GM23338 (cell line): ENCODE measurements at regions not wholly inside any gene's neighbourhood (a gene's known extent, or its start where the extent isn't known, plus 50 kb on each side); places are given as distances from the start of the nearest gene placed in this dataset.

ENCODE experiments used
- ATAC-seq: fragments of 200-7000 bp; cut with Tn5 transposase; 3 replicates; pipeline ENCODE4 v1.9.1; 2020
- DNase-seq: peaks from one replicate; pipeline ENCODE4 v3.0.0-alpha.2; 2015; ENCODE audit warnings: low spot score
- H2AFZ ChIP-seq: fragments of 200-600 bp; sonication (generic); 2 replicates; pipeline ENCODE4 v1.8.0; 2016; ENCODE audit warnings: antibody characterized with exemption, mild to moderate bottlenecking, moderate library complexity
- H3F3A ChIP-seq: fragments of 200-600 bp; sonication (generic); replicated peaks from 2 replicates; pipeline ENCODE4 v1.8.0; 2017; ENCODE audit warnings: antibody characterized with exemption, mixed run types, low read depth
- H3K27ac ChIP-seq: fragments of 200-600 bp; sonication (generic); 2 replicates; pipeline ENCODE4 v1.6.1; 2016; ENCODE audit warnings: low read depth
- H3K27me3 ChIP-seq: fragments of 200-600 bp; sonication (generic); 2 replicates; pipeline ENCODE4 v1.8.0; 2016; ENCODE audit warnings: mild to moderate bottlenecking, mixed run types, moderate library complexity; ENCODE audit not compliant: insufficient read depth
- H3K36me3 ChIP-seq: fragments of 200-600 bp; sonication (generic); 2 replicates; pipeline ENCODE4 v1.8.0; 2016; ENCODE audit warnings: mild to moderate bottlenecking; ENCODE audit not compliant: insufficient read depth
- H3K4me1 ChIP-seq: fragments of 200-600 bp; sonication (generic); 2 replicates; pipeline ENCODE4 v1.8.0; 2016; ENCODE audit warnings: mild to moderate bottlenecking, moderate library complexity; ENCODE audit not compliant: insufficient read depth
- H3K4me2 ChIP-seq: fragments of 200-600 bp; sonication (generic); 2 replicates; pipeline ENCODE4 v1.7.1; 2017; ENCODE audit warnings: mixed run types
- H3K4me3 ChIP-seq: fragments of 200-600 bp; sonication (generic); 2 replicates; pipeline ENCODE4 v1.6.1; 2016; ENCODE audit warnings: mixed run types
- H3K79me2 ChIP-seq: fragments of 200-600 bp; sonication (generic); replicated peaks from 2 replicates; pipeline ENCODE4 v1.8.0; 2017; ENCODE audit warnings: mild to moderate bottlenecking; ENCODE audit not compliant: insufficient read depth
- H3K9me2 ChIP-seq: fragments of 200-600 bp; sonication (generic); 2 replicates; pipeline ENCODE4 v1.8.0; 2017; ENCODE audit not compliant: insufficient read depth
- H4K20me1 ChIP-seq: fragments of 200-600 bp; sonication (generic); replicated peaks from 2 replicates; pipeline ENCODE4 v1.8.0; 2017; ENCODE audit warnings: mild to moderate bottlenecking; ENCODE audit not compliant: insufficient read depth
- H3K27ac Mint-ChIP-seq: 2 replicates; pipeline ENCODE4 v1.8.0; 2020; ENCODE audit warnings: inconsistent platforms, mild to moderate bottlenecking, moderate library complexity, mixed read lengths
- H3K27me3 Mint-ChIP-seq: 3 replicates; pipeline ENCODE4 v1.8.0; 2022; ENCODE audit warnings: low read depth, mild to moderate bottlenecking, moderate library complexity, mixed read lengths, inconsistent platforms; ENCODE audit not compliant: insufficient read depth, poor library complexity
- H3K36me3 Mint-ChIP-seq: 3 replicates; pipeline ENCODE4 v1.8.0; 2021; ENCODE audit warnings: low read depth, mild to moderate bottlenecking, inconsistent platforms, moderate library complexity, mixed read lengths
- H3K4me1 Mint-ChIP-seq: 3 replicates; pipeline ENCODE4 v1.8.0; 2020; ENCODE audit warnings: mild to moderate bottlenecking, inconsistent platforms, mixed read lengths
- H3K4me3 Mint-ChIP-seq: 3 replicates; pipeline ENCODE4 v1.8.0; 2021; ENCODE audit warnings: moderate library complexity, mild to moderate bottlenecking, inconsistent platforms, mixed read lengths
- H3K9me3 Mint-ChIP-seq: 3 replicates; pipeline ENCODE4 v1.8.0; 2020; ENCODE audit warnings: moderate library complexity, mild to moderate bottlenecking, inconsistent platforms, mixed read lengths
- CREB1 ChIP-seq: fragments of 250-450 bp; sonication (Bioruptor Pico); IDR thresholded peaks from 2 replicates; pipeline ENCODE4 v1.5.0; 2020; ENCODE audit warnings: low read depth, mild to moderate bottlenecking, moderate library complexity
- CTCF ChIP-seq, 2 experiments: fragments of 200-600 bp in 1 of 2; sonication (generic) in 1 of 2; conservative IDR thresholded peaks; 2 replicates each; pipeline versions ENCODE4 v1.5.1 to v1.6.1; 2016 to 2017; ENCODE audit warnings: antibody characterized with exemption in 2 of 2, low read depth in 2 of 2, mild to moderate bottlenecking in 2 of 2, moderate library complexity in 1 of 2
- ETS1 ChIP-seq: IDR thresholded peaks from 2 replicates; pipeline ENCODE4 v1.6.1; 2016; ENCODE audit warnings: antibody characterized with exemption
- EZH2 ChIP-seq: fragments of 200-600 bp; sonication (generic); IDR thresholded peaks from one replicate; pipeline ENCODE4 v1.8.0; 2017; ENCODE audit warnings: antibody characterized with exemption, mild to moderate bottlenecking, low read depth; ENCODE audit not compliant: unreplicated experiment
- EZH2phosphoT487 ChIP-seq: fragments of 200-600 bp; sonication (generic); IDR thresholded peaks from one replicate; pipeline ENCODE4 v1.8.1; 2018; ENCODE audit warnings: antibody characterized with exemption; ENCODE audit not compliant: unreplicated experiment
- JUNB ChIP-seq: IDR thresholded peaks from one replicate; pipeline ENCODE4 v1.6.1; 2016; ENCODE audit warnings: antibody characterized with exemption; ENCODE audit not compliant: unreplicated experiment
- NANOG ChIP-seq: IDR thresholded peaks from 2 replicates; pipeline ENCODE4 v1.6.1; 2016; ENCODE audit warnings: antibody characterized with exemption, borderline replicate concordance
- POLR2AphosphoS5 ChIP-seq: IDR thresholded peaks from 2 replicates; pipeline ENCODE4 v1.6.1; 2016; ENCODE audit warnings: antibody characterized with exemption, low read depth
- STAT1 ChIP-seq: IDR thresholded peaks from one replicate; pipeline ENCODE4 v1.6.1; 2016; ENCODE audit warnings: antibody characterized with exemption; ENCODE audit not compliant: unreplicated experiment
- ZNF114 ChIP-seq: fragments of 250-450 bp; sonication (Bioruptor Pico); IDR thresholded peaks from 2 replicates; pipeline ENCODE4 v1.5.0; 2020; ENCODE audit warnings: mild to moderate bottlenecking, moderate library complexity
- ZNF331 ChIP-seq: fragments of 250-450 bp; sonication (Bioruptor Pico); IDR thresholded peaks from 2 replicates; pipeline ENCODE4 v1.5.0; 2020; ENCODE audit warnings: low read depth, mild to moderate bottlenecking, moderate library complexity
- ZNF462 ChIP-seq: fragments of 250-450 bp; sonication (Bioruptor Pico); IDR thresholded peaks from 2 replicates; pipeline ENCODE4 v1.5.0; 2020; ENCODE audit warnings: mild to moderate bottlenecking, moderate library complexity
- TF ChIP-seq, protein P1 (sequence below): IDR thresholded peaks from one replicate; pipeline ENCODE4 v1.6.1; 2018; ENCODE audit warnings: antibody characterized with exemption; ENCODE audit not compliant: unreplicated experiment

DNA sequence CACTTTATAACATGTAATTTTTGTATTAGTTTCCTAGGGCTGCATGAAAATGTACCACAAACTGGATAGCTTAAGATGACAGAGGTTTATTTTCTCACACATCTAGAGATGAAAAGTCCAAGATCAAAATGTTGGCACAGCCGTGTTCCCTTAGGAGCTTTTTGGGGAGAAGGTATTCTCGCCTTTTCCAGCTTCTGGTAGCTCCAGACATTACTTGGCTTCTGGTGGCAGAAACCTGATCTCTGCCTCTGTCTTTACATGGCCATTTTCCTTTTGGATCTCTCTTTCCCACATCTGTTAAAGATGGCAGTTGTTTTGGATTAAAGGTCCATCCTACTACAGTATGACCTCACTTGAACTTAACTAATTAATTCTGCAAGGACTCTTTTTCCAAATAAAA is 885.7 kb upstream of the CDH8 start:
- Histone ChIP-seq H2AFZ (no peak overlapping the region), H3K27me3 (no peaks in the 10 kb centered on the region), H4K20me1 (no peaks in the 10 kb centered on the region), H3K9me2 (no peaks in the 10 kb centered on the region), H3F3A (no peaks in the 10 kb centered on the region), H3K36me3 (no peaks in the 10 kb centered on the region), H3K79me2 (no peaks in the 10 kb centered on the region), H3K27ac (no peak overlapping the region), H3K4me1 (peaks cover 11% of the 10 kb centered on the region; the same call in 1 of the 2 replicates), H3K4me2 (no peak overlapping the region), H3K4me3 (no peak overlapping the region)
- H3K9me3 Mint-ChIP-seq: no peaks in the 10 kb centered on the region
- no peak overlapping the region for H3K27ac Mint-ChIP-seq
- no peak overlapping the region for H3K4me3 Mint-ChIP-seq
- H3K36me3 Mint-ChIP-seq: no peaks in the 10 kb centered on the region
- peaks cover 11% of the 10 kb centered on the region; the same call in 2 of the 3 replicates for H3K4me1 Mint-ChIP-seq
- DNase-seq (no peak), ATAC-seq (no peak)
- TF ChIP-seq CTCF (conservative IDR thresholded peaks at IDR 0.05; ENCODE audit: low read depth in 2 of 2) (no peak), EZH2 (no peak), JUNB (no peak), STAT1 (no peak), ZNF114 (CRISPR knock-in tag) (no peak), ZNF331 (no peak), CREB1 (no peak), POLR2AphosphoS5 (no peak), NANOG (no peak), ETS1 (no peak), EZH2phosphoT487 (no peak), ZNF462 (no peak)
- TF ChIP-seq, protein P1, sequence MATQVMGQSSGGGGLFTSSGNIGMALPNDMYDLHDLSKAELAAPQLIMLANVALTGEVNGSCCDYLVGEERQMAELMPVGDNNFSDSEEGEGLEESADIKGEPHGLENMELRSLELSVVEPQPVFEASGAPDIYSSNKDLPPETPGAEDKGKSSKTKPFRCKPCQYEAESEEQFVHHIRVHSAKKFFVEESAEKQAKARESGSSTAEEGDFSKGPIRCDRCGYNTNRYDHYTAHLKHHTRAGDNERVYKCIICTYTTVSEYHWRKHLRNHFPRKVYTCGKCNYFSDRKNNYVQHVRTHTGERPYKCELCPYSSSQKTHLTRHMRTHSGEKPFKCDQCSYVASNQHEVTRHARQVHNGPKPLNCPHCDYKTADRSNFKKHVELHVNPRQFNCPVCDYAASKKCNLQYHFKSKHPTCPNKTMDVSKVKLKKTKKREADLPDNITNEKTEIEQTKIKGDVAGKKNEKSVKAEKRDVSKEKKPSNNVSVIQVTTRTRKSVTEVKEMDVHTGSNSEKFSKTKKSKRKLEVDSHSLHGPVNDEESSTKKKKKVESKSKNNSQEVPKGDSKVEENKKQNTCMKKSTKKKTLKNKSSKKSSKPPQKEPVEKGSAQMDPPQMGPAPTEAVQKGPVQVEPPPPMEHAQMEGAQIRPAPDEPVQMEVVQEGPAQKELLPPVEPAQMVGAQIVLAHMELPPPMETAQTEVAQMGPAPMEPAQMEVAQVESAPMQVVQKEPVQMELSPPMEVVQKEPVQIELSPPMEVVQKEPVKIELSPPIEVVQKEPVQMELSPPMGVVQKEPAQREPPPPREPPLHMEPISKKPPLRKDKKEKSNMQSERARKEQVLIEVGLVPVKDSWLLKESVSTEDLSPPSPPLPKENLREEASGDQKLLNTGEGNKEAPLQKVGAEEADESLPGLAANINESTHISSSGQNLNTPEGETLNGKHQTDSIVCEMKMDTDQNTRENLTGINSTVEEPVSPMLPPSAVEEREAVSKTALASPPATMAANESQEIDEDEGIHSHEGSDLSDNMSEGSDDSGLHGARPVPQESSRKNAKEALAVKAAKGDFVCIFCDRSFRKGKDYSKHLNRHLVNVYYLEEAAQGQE: no peak
- H3K27me3 Mint-ChIP-seq: no peaks in the 10 kb centered on the region
